ENCODE measurements at regions not wholly inside any gene's neighbourhood (a gene's known extent, or its start where the extent isn't known, plus 50 kb on each side); places are given as distances from the start of the nearest gene placed in this dataset.
"Not testable (repeated sequence)": the region's sequence is repeated elsewhere in the genome, so short reads cannot be mapped to it uniquely, and the experiment has no call there.

DNA sequence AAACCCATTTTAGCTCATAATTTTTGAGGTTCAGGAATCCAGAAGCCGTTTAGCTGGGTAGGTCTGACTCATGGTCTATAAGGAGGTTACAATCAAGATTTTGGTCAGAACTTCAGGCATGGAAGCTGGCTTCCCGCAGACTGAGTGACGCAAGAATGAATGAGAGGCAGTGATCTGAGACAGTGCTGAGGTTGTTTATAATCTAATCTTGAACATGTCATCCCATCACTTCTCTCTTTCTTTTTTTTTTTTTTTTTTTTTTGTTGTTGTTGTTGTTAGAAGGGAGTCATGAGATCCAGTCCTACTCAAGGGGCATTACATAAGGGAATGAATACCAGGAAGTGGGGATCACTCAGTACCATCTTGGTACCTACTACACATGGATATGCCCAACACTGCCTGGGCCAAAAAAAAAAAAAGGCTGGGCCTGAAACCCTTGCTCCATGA, 217.4 kb downstream of the DLEU7 start:
- ChIA-PET POLR2A (ENCODE audit: low non-redundant PET) (no interaction called here), CTCF (no interaction called here)
- no TSS peak for BruUV-seq (replicated peaks)
- DNase-seq (ENCODE audit: low spot score) = no peak
- Histone ChIP-seq H3K27ac (ENCODE audit: low read depth, low read length, poor library complexity, severe bottlenecking) (no peak overlapping the region), H3K36me3 (ENCODE audit: insufficient read depth, low read length, poor library complexity, severe bottlenecking) (no peaks in the 10 kb centered on the region), H3K9me3 (ENCODE audit: low read depth, low read length, poor library complexity, severe bottlenecking) (no peaks in the 10 kb centered on the region), H3K4me3 (ENCODE audit: low read depth, low read length, poor library complexity, severe bottlenecking) (no peak overlapping the region), H3K4me1 (ENCODE audit: insufficient read depth, low read length, poor library complexity, severe bottlenecking) (no peaks in the 10 kb centered on the region), H3K27me3 (replicated peaks; ENCODE audit: insufficient read depth, low read depth, low read length, poor library complexity) (no peaks in the 10 kb centered on the region)
- no peak for TF ChIP-seq EZH2 (IDR thresholded peaks at IDR 0.05; ENCODE audit: borderline replicate concordance, low read depth, low read length, poor library complexity, severe bottlenecking)
- TF ChIP-seq, protein P1, sequence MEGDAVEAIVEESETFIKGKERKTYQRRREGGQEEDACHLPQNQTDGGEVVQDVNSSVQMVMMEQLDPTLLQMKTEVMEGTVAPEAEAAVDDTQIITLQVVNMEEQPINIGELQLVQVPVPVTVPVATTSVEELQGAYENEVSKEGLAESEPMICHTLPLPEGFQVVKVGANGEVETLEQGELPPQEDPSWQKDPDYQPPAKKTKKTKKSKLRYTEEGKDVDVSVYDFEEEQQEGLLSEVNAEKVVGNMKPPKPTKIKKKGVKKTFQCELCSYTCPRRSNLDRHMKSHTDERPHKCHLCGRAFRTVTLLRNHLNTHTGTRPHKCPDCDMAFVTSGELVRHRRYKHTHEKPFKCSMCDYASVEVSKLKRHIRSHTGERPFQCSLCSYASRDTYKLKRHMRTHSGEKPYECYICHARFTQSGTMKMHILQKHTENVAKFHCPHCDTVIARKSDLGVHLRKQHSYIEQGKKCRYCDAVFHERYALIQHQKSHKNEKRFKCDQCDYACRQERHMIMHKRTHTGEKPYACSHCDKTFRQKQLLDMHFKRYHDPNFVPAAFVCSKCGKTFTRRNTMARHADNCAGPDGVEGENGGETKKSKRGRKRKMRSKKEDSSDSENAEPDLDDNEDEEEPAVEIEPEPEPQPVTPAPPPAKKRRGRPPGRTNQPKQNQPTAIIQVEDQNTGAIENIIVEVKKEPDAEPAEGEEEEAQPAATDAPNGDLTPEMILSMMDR (conservative IDR thresholded peaks at IDR 0.05; ENCODE audit: low read depth, low read length) = no peak
- intact Hi-C loops (cut with micrococcal nuclease; ENCODE audit: unreplicated experiment) = no loop called here

DNA sequence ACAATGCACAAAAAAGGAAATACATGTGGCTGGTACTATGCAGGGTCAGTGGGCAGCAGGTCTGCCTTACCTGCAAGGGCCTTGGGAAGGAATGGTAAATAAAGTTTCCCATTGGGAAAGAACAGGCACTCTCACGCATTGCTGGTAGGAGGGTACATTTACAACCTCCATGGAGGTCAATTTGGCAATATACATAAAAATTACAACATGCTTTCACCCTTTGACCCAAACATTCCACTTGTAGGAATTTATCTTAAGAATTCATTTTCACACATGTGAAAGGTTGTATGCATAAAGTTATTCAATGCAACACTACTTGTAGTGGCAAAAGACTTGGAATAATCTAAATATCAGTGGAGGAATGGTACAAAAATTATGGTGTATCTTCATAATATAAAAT, 216.4 kb downstream of the DLEU7 start:
- intact Hi-C loops (cut with micrococcal nuclease; ENCODE audit: unreplicated experiment) = no loop called here
- TF ChIP-seq EZH2 (IDR thresholded peaks at IDR 0.05; ENCODE audit: borderline replicate concordance, low read depth, low read length, poor library complexity, severe bottlenecking) = no peak
- TF ChIP-seq, protein P1 (conservative IDR thresholded peaks at IDR 0.05; ENCODE audit: low read depth, low read length) = no peak
- Histone ChIP-seq H3K4me3 (ENCODE audit: low read depth, low read length, poor library complexity, severe bottlenecking) (no peak overlapping the region), H3K4me1 (ENCODE audit: insufficient read depth, low read length, poor library complexity, severe bottlenecking) (no peaks in the 10 kb centered on the region), H3K9me3 (ENCODE audit: low read depth, low read length, poor library complexity, severe bottlenecking) (no peaks in the 10 kb centered on the region), H3K27ac (ENCODE audit: low read depth, low read length, poor library complexity, severe bottlenecking) (no peak overlapping the region), H3K36me3 (ENCODE audit: insufficient read depth, low read length, poor library complexity, severe bottlenecking) (no peaks in the 10 kb centered on the region), H3K27me3 (replicated peaks; ENCODE audit: insufficient read depth, low read depth, low read length, poor library complexity) (no peaks in the 10 kb centered on the region)
- BruUV-seq (replicated peaks) = no TSS peak
- ChIA-PET CTCF (no interaction called here), POLR2A (ENCODE audit: low non-redundant PET) (no interaction called here)
- DNase-seq (ENCODE audit: low spot score) = no peak

DNA sequence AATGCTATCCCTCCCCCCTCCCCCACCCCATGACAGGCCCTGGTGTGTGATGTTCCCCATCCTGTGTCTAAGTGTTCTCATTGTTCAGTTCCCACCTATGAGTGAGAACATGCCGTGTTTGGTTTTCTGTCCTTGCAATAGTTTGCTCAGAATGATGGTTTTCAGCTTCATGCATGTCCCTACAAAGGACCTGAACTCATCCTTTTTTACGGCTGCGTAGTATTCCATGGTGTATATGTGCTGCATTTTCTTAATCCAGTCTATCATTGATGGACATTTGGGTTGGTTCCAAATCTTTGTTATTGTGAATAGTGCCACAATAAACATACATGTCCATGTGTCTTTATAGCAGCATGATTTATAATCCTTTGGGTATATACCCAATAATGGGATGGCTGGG, 215.0 kb downstream of the DLEU7 start:
- H3K27ac ChIP-seq (ENCODE audit: low read depth, low read length, poor library complexity, severe bottlenecking); H3K36me3 ChIP-seq (ENCODE audit: insufficient read depth, low read length, poor library complexity, severe bottlenecking); H3K27me3 ChIP-seq (replicated peaks; ENCODE audit: insufficient read depth, low read depth, low read length, poor library complexity); CTCF ChIA-PET; POLR2A ChIA-PET (ENCODE audit: low non-redundant PET); DNase-seq (ENCODE audit: low spot score); intact Hi-C loops (cut with micrococcal nuclease; ENCODE audit: unreplicated experiment); H3K4me1 ChIP-seq (ENCODE audit: insufficient read depth, low read length, poor library complexity, severe bottlenecking); H3K4me3 ChIP-seq (ENCODE audit: low read depth, low read length, poor library complexity, severe bottlenecking); BruUV-seq (replicated peaks); H3K9me3 ChIP-seq (ENCODE audit: low read depth, low read length, poor library complexity, severe bottlenecking): not testable (repeated sequence)

DNA sequence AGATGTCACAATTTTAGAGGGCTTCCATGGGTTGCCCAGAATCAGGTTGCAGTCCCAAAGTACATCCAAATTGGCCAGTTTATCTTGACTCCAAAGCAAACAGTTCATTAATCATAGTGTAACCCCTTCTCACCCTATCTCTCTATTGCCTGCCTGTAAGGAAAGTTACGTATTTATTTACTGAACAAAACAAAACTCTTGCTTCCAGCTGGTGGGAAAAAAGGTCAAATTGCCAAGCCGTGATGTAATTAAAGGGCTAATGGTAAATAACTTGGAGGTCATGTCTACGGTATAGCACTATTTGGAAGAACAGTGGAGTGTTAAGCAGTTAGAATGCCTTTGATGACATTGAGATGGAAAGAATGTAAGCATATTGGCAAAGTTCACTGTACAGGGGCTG, 214.0 kb downstream of the DLEU7 start:
- ChIA-PET CTCF (no interaction called here), POLR2A (ENCODE audit: low non-redundant PET) (no interaction called here)
- no peak for TF ChIP-seq EZH2 (IDR thresholded peaks at IDR 0.05; ENCODE audit: borderline replicate concordance, low read depth, low read length, poor library complexity, severe bottlenecking)
- TF ChIP-seq, protein P1 (conservative IDR thresholded peaks at IDR 0.05; ENCODE audit: low read depth, low read length) = no peak
- no peaks in the 10 kb centered on the region for H3K27me3 ChIP-seq (replicated peaks; ENCODE audit: insufficient read depth, low read depth, low read length, poor library complexity)
- no peak overlapping the region for H3K4me3 ChIP-seq (ENCODE audit: low read depth, low read length, poor library complexity, severe bottlenecking)
- no peak for DNase-seq (ENCODE audit: low spot score)
- H3K36me3 ChIP-seq (ENCODE audit: insufficient read depth, low read length, poor library complexity, severe bottlenecking) = no peaks in the 10 kb centered on the region
- intact Hi-C loops (cut with micrococcal nuclease; ENCODE audit: unreplicated experiment) = no loop called here
- no peaks in the 10 kb centered on the region for H3K9me3 ChIP-seq (ENCODE audit: low read depth, low read length, poor library complexity, severe bottlenecking)
- H3K4me1 ChIP-seq (ENCODE audit: insufficient read depth, low read length, poor library complexity, severe bottlenecking) = no peaks in the 10 kb centered on the region
- no TSS peak for BruUV-seq (replicated peaks)
- no peak overlapping the region for H3K27ac ChIP-seq (ENCODE audit: low read depth, low read length, poor library complexity, severe bottlenecking)
